NOMO-1 treated with DMSO at 0.1 percent for 48 hours (cell line): ENCODE measurements at regions not wholly inside any gene's neighbourhood (a gene's known extent, or its start where the extent isn't known, plus 50 kb on each side); places are given as distances from the start of the nearest gene placed in this dataset.
"Not testable (repeated sequence)": the region's sequence is repeated elsewhere in the genome, so short reads cannot be mapped to it uniquely, and the experiment has no call there.

ENCODE experiments used
- DNase-seq: peaks from one replicate; lab custom pipeline; 2025; ENCODE audit not compliant: unreplicated experiment; lab: John Stamatoyannopoulos, UW

DNA sequence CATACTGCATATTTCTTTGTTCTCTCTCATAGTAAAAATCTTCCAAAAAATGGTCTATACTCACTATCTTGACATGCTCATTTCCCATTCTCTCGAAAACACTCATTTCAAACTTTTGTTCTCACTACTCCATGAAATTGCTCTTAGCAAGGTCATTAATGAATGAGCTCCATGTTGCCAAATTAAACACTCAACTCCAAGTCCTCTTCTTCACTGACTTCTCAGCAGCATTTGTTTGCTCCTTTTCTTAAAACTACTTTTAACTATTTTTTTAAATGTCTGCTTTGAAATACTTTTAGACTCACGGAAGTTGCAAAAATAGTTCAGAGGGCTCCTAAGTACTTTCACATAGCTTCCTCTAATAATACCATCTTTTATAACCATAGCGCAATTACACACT is 274.0 kb upstream of the PREP start:
- no peak for DNase-seq

DNA sequence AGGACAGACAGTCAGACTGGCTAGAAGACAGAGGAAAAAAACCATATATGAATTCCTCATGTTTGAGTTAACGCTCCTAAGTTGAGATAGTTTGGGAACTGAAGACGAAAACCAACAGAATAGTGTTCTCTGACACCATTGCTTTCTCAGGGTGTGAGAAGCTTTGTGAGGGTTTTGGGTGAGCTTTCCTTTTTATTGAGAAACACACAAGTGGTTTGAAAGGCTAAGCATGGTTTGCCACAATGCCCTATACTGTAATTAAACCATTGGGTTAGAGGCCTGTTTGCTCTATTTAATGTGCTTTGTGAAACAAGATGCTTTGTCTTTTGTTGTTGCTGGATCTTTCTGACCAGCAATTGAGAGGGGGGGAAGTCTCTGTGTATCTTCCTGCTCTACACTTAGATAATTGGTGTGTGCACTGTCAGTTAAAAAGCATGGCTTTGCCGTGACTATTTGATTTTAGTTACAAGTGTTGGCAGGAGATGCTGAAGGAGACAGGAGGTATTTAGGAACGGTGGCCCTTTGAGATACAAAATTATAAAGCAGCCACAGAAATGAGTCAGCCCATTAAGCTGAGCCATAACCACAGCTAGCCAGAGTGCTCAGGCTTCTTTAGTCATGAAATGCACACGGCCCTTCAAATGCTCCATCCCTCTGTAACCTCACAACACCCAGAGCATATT is 273.0 kb upstream of the PREP start:
- peak; percentile 13 for DNase-seq

DNA sequence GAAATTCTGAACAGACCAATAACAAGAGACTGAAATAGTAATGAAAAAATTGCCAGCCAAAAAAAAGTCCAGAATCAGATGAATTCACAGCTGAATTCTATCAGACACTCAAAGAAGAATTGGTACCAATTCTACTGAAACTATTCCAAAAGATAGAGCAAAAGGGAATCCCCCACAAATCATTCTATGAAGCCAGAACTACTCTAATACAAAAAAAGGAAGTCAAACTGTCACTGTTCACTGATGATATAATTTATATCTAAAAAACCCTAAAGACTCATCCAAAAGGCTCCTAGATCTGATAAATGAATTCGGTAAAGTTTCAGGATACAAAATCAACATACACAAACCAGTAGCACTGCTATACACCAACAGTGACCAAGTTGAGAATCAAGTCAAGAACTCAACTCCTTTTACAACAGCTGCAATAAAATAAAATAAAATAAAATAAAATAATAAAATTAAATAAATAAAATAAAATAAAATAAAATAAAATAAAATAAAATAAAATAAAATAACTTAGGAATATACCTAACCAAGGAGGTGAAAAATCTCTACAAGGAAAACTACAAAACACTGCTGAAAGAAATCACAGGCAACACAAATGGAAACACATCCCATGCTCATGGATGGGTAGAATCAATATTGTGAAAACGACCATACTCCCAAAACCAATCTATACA is 270.1 kb upstream of the PREP start:
- DNase-seq, result not testable (repeated sequence)

DNA sequence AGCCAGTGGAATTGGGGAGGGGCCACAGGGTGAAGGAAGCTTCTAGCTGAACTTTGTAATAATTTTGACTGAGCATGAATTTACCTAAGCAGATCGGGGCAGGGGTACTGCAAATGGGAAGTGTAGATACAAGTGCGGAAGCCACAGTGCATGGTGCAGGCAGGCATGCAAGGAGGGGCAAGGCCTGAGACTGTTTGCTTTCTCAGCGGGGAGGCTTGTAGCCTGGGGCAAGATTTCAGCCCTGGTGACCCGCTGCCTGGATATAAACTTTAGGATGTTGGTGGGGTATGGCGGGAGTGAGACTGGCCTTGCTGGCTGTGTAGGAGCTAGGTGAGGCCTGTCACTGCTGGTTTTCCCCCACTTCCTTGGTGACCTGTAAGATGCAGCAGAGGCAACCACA is 266.4 kb upstream of the PREP start:
- DNase-seq, result no peak

DNA sequence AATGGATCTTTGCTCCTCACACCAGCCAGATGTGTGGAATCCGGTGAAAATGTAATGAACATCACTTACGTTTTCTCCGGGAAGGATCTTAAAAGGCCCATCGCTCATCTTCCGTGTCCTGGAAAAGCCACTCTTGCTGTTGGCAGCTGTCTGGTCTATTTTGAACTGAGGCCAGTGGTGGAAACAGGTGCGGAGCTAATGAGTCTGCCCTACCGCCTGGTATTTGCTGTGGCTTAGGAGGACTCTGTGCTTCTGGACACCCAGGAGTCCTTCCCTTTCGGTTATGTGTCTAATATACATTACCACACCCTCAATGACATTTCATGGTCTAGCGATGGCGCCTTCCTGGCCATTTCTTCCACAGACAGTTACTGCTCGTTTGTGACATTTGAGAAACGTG is 264.2 kb upstream of the PREP start:
- DNase-seq, result no peak

DNA sequence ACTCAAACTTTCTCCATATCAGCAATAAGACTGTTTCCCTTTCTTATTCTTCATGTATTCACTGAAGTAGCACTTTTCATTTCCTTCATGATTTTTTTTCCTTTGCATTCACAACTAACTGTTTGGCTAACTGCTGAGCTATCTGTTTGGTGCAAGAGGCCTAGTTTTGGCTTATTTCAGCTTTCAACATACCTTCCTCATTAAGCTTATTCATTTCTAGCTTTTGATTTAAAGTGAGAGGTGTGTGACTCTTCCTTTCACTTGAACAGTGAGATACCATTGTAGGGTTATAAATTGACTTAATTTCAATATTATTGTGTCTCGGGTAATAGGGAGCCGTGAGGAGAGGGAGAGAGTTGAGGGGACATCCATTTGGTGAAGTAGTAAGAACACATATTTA is 262.0 kb upstream of the PREP start:
- no peak for DNase-seq

DNA sequence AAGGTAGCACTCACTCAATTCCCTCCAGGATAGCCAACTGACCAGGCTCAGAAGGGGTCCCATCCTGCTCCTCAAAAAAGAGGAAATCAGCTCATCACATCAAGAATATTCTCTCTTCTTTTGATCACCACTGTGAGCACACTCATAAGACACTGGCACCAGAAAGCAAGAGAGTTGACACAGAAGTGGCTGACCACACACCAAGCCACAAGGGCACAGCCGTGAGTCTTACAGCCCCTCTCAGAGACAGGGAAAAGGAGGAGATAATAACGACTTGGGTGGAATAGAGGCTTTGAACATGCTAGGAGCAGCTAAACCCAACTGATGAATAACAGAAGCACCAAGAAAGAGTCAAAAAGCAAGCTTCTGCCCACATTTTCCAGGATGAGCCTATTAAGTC is 249.1 kb upstream of the PREP start:
- no peak for DNase-seq

DNA sequence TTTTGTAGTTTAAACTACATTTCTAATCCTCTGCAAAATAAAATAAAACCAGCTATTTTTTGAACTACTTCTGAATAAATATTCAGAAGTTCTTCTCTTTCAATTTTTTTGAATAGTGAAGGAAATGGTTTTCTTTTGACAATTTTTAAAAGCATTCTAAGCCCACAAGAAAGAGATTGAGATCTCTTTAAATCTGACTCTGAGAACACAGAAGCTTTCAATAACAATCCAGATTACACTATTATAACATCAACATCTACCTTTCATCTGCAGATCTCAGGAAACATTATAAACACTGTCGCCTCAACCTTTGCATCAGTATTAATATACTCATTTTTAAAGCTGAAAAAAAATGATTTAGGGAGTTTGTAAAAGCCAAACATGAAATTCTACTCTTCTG is 247.5 kb upstream of the PREP start:
- no peak for DNase-seq

DNA sequence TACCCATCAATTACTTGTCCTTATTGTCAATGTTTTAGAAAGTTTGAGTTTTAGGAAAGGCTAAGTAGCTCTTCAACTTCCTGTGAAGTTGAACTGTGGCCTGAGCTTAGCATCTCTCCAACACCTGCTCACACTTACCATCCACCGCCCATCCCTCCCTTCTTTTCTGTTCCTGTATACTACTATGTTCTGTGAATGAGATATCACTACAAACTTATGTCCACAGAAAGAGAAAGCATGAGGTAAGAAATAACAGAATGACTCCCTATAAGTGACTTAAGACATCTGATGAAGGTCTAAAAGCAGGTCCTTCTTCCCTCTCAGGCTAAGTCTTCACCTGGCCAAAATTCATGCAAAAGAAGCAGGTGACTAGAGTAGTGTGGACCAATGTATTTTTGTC is 246.3 kb upstream of the PREP start:
- no peak for DNase-seq

DNA sequence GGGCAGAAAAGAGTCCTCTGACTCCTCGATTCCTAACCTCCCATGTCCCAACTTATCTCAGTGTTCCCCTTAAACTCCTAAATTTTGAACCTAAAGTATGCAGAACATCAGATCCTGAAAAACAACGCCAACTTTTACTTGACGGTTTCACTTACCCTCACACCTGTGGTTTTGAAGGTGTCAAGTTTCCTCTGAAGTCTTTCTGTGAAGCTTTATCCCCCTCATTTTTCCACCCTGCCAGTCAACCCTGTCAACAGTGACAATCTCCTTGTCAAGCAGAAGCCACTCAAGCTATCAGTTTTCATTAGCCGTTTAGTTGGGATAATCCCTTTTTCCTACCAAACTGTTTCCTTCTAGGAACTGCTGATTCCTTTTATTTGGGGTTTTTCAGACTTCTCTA is 245.4 kb upstream of the PREP start:
- no peak for DNase-seq

DNA sequence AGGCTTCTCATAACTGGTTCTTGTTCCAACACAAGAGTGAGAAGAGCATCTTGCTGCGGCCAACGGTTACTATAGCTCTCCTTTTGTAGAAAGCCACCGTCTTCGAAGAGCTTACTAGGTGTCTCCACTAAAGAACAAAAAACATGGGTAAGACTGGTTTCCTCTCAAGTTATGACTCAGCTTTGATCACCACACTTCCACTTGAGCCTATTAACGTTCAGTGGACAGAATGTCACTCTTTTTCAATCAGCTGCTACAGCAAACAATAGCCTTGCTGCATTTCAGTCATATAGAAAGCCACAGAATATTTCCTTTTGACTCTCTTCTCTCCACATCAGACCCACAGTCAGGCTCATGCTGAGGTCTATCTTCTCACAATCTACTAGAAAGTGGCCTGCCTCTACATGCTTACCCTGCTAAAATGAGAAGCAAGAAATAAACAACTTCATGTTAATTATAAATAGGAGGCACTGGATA is 243.5 kb upstream of the PREP start:
- peak; percentile 59 for DNase-seq

DNA sequence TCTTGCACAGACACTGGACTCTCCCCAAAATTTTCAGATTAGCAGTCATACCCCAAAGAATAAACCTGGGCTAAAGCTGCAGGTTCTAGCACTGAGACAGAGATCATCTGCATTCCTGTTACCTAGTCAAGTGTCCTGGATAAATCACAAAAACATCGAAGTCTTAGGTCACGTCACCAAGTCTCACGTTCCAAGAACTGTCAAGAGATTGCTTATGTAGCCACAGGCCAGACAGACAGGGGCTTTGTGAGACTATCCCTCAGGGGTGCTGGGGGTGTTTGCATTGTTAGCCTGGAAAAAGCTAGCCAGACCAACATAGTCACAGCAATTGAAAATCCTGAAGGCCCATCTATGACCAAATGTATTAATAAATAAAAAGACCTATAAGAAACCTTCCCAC is 243.1 kb upstream of the PREP start:
- DNase-seq, result no peak

DNA sequence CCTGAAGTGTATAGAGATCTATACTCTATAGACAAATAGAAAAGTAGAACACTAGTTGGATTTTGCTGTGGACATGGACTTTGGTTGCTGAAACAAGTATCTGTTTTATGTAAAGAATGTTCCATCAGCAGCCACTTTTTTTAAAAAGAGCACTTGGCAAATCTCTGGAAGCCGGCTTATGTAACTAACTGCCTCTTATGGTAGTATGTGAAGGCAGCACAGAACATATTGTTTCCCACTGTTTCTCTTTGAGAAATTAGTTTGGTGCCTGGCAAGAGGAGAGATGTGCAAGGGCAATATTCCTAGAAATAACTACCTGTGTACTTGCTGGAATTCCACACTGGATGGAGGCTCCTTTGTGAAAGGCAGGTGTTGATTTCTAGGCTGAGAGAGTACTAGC is 242.3 kb upstream of the PREP start:
- DNase-seq, result no peak

DNA sequence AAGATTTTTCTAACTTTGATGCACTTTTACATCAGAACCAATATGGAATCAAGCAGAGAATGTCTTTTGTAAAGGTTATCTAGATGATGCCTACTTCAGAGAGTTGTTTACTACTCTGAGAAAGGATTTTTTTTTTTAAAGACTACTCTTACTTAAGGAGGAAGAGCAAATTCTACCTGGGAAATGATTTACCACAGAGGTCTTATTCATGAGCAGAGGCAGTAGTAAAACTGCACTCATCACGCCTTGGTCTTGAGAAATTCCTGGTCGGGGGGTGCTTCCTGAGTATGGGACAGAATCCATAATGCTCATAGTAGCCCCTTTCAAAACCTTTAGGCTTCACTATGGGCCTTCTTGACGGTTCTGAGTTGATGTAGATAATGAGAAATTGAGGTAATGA is 241.8 kb upstream of the PREP start:
- no peak for DNase-seq

DNA sequence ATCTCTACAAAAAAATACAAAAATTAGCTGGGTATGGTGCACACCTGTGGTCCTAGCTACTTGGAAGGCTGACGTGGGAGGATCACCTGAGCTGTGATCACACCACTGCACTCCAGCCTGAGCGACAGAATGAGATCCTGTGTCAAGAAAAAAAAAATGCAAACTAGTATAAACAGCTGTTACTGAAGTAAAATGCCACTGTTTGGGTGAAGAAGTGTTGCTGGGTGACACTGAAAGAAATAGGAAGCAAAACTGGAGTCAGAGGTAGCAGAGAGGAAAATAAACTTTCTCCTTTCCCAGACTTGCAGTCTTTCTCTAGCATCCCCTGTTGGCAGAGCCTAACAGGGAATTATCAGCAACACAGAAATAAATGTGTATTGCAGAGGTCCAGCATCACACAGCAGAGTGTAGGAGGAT is 241.2 kb upstream of the PREP start:
- peak; percentile 18 for DNase-seq

DNA sequence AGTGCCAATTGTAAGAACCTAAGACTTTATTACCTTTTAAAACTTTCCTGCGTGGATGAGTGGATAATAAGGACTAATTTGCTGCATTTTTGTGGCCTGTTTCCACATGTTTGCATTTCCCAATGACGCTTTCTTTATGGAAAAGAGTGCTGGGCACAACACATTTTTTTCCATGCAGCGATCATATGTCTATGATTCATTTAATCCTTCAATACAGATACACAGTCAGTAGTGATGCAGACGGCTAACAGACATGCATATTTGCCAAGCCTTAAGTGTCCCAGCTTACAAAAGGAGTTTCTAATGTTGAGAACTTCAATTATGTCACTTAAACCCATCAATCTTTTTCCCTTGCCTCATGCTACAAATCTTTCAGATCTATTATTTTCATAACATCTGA is 239.8 kb upstream of the PREP start:
- no peak for DNase-seq

DNA sequence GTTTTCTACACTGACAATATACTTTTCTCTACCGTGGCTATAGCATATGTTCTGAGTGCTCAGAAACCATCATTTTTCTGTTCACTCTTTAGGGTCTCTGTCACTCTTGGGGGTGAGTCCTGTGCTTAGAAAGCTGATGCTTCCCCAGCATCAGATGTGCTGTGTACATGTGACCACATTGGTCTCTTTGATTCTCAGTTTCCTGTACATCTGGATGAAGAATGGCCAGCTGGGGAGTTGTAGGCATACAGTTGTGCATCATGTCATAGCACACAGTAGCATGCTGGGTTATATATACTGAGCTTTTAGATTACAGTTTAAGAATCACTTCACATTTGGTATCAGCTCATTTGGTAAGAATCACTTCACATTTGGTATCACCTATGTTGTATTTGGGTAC is 238.6 kb upstream of the PREP start:
- no peak for DNase-seq

DNA sequence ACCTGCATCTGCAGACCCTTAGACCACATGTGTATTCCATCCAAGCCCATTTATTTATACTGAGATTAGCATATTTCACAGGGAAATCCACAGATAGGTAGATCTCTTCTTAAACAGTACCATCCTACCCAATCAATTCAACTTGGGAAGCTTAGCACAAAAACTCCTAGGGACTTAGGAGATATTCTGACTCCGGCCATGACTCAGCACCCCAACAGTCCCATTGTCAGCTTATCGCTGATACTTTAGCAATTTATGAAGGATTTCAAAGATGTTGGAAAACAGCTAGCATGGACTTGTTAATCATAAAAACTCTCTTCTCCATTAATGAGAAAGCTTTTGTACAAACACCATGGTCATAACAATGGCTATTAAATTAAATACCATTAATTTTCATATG is 236.2 kb upstream of the PREP start:
- DNase-seq, result no peak

DNA sequence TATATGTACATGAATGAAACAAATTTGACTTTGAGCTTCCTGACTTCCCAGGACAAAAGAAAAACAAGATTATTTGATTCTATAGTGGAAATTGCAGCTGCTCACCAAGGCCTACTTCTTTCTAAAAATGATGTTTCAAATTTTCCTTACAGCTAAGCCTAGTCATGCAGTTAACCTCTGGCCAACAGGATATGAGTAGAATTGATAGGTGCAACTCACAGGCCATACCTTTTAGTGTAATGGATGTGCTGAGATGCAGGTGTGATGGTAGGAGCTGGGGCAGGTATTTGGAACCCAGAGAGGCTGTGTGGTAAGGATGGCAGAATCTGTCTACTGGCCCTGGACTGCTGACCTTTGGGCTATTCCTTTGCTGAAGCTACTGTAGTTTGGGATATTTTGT is 230.9 kb upstream of the PREP start:
- no peak for DNase-seq

DNA sequence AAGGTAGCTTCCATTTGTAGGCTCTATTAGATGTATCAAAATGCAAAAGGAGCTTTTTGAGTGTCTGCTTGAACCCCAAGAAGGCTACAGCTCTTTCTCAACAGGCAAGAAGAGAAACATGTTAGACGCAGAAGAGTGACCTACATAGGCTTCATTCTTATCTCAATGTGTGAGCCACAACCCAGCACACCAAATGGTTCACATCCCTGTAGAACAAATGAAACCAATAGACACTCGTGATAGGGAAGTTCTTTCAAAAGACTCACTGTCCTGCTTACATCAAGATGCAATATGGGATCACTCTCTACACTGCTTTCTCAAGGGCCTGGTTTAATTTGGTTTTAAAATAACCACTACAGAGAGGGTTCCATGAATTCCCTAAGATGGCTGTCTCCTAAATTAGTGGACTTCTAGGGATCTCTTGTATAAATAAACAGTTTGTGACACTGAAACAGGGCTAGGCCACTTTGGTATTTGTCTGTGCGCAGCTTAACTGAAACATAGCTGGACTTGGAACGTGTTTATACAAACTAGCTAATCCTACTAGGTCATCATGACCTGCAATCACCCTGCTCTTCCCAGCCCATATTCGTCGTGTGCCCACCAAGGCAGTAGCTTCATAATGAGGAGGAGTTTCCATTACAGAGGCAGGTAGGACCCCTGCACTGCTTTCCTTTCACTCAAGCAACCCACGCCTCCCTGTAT is 225.4 kb upstream of the PREP start:
- DNase-seq, result no peak

DNA sequence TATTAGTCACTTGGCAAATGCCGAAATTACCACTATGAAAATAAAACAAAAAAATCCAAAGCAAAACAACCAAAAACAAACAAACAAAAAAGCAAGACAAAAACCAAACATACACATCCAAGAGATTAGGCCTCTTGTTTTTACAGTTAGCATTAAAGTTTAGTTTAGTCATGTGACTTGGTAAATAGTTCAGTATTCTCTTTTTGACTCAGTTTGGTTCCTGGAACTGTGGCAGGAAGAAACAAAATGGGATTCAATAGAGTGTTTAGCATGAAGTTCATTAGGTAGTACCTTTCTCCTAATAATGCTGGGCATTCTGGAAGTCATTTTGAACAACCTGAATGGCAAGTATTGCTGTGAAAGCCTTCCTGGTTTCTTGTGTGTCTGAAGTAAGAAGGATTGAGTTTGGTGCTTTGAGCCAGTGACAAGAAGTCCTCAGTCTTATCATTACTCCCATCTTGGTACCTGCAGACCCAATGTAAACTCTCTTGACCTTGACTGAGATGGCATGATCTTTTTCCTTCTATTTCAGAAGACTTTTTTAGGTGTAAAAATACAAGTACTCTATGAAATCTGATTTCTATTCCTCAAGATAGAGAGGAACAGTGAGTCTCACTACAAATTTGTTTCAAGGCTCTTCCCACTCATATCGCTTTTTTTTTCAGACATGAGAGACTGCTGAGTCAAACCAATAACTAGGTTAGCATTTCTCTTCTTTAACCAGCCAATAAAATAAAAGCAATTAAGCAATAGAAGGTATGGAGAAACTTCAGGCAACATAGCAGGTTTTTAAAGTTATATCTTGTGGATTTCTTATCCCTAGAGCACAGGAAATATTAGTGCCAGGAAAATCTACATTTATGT is 223.6 kb upstream of the PREP start:
- DNase-seq, result no peak
